Natural killer cell (primary cell): ENCODE measurements at regions not wholly inside any gene's neighbourhood (a gene's known extent, or its start where the extent isn't known, plus 50 kb on each side); places are given as distances from the start of the nearest gene placed in this dataset.

ENCODE experiments used
- ATAC-seq, 3 donors: fragments of 150-1000 bp in 2 of 3; fragments of 200-7000 bp in 1 of 3; cut with Tn5 transposase; 1 replicate in 1 of 3; 2 replicates in 2 of 3; pipeline ENCODE4 v1.10.0; 2021; ENCODE audit warnings: mild to moderate bottlenecking in 2 of 3, moderate library complexity in 2 of 3
- DNase-seq, 2 donors: peaks; one replicate each; pipeline versions ENCODE4 v3.0.0 to v3.0.0-alpha.2; 2013 to 2021; ENCODE audit warnings: mixed read lengths in 1 of 2
- H3K27ac ChIP-seq: one replicate; pipeline ENCODE4 v1.5.1; 2013; ENCODE audit warnings: mild to moderate bottlenecking, low read length
- H3K27me3 ChIP-seq: one replicate; pipeline ENCODE4 v1.6.1; 2013; ENCODE audit warnings: low read length; ENCODE audit not compliant: control insufficient read depth, insufficient read depth
- H3K36me3 ChIP-seq: one replicate; pipeline ENCODE4 v1.6.1; 2013; ENCODE audit warnings: low read length; ENCODE audit not compliant: control insufficient read depth, insufficient read depth
- H3K4me1 ChIP-seq: one replicate; pipeline ENCODE4 v1.6.1; 2013; ENCODE audit warnings: low read length; ENCODE audit not compliant: control insufficient read depth, insufficient read depth
- H3K4me3 ChIP-seq: one replicate; pipeline ENCODE4 v1.5.1; 2013; ENCODE audit warnings: low read length
- H3K9me3 ChIP-seq: one replicate; pipeline ENCODE4 v1.6.1; 2013; ENCODE audit warnings: low read length; ENCODE audit not compliant: control insufficient read depth, insufficient read depth
- H3K27ac Mint-ChIP-seq, 2 donors: one replicate each; pipeline ENCODE4 v1.8.0; 2022; ENCODE audit warnings: mild to moderate bottlenecking in 2 of 2, mixed read lengths in 2 of 2, moderate library complexity in 1 of 2
- H3K27me3 Mint-ChIP-seq, 2 donors: one replicate each; pipeline ENCODE4 v1.8.0; 2022; ENCODE audit warnings: low read depth in 2 of 2, mixed read lengths in 2 of 2
- H3K36me3 Mint-ChIP-seq: one replicate; pipeline ENCODE4 v1.8.0; 2022; ENCODE audit warnings: mixed read lengths
- H3K4me1 Mint-ChIP-seq, 2 donors: one replicate each; pipeline ENCODE4 v1.8.0; 2022; ENCODE audit warnings: mixed read lengths in 2 of 2
- H3K4me3 Mint-ChIP-seq: one replicate; pipeline ENCODE4 v1.8.0; 2022; ENCODE audit warnings: mild to moderate bottlenecking, moderate library complexity, mixed read lengths
- H3K9me3 Mint-ChIP-seq, 2 donors: one replicate each; pipeline ENCODE4 v1.8.0; 2022; ENCODE audit warnings: mixed read lengths in 2 of 2
- WGBS: methylation state at CpG from one replicate; pipeline ENCODE4 v1.1.7; 2013; ENCODE audit warnings: missing lambda C conversion rate; ENCODE audit not compliant: insufficient coverage; 5-methylcytosine and 5-hydroxymethylcytosine counted together
- intact Hi-C: fragments of 100-400 bp; cut with micrococcal nuclease; formaldehyde crosslinking; loops from one replicate; pipeline ENCODE4 v1.14.2; 2022
- TF ChIP-seq, protein P1 (sequence below): fragments of 200-600 bp; IDR thresholded peaks from one replicate; pipeline ENCODE4 v1.8.0; 2022; ENCODE audit warnings: antibody characterized with exemption

DNA sequence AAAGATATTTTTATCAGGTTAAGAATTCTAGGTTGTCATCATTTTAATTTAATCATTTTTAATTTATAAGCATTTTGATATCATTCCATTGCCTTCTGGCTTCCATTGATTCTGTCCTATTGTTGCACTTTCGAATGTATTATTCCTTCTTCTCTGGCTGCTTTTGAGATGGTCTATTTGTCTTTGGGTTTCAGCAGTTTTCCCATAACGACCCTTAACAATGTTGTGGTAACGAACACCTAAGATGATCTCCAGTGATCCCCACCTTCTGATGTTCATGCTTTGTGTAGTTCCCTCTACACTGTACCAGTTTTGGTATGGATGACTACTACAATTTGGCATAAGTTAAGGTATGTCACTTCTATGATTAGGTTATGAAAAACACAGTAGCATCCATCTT is 59.9 kb downstream of the MINAR1 start:
- no peak for DNase-seq
- Histone ChIP-seq H3K4me1 (no peaks in the 10 kb centered on the region), H3K27ac (no peak overlapping the region), H3K9me3 (no peaks in the 10 kb centered on the region), H3K36me3 (no peaks in the 10 kb centered on the region), H3K4me3 (no peak overlapping the region), H3K27me3 (no peaks in the 10 kb centered on the region)
- Mint-ChIP-seq H3K27ac (no peak overlapping the region), H3K27me3 (peaks cover 0 to 18% of the 10 kb centered on the region in 2 donors), H3K4me1 (no peaks in the 10 kb centered on the region), H3K36me3 (no peaks in the 10 kb centered on the region), H3K9me3 (no peaks in the 10 kb centered on the region), H3K4me3 (no peak overlapping the region)
- no peak for ATAC-seq
- intact Hi-C loops: no loop called here
- 91% methylated on average over 3 of the region's 3 CpGs for WGBS
- TF ChIP-seq, protein P1, sequence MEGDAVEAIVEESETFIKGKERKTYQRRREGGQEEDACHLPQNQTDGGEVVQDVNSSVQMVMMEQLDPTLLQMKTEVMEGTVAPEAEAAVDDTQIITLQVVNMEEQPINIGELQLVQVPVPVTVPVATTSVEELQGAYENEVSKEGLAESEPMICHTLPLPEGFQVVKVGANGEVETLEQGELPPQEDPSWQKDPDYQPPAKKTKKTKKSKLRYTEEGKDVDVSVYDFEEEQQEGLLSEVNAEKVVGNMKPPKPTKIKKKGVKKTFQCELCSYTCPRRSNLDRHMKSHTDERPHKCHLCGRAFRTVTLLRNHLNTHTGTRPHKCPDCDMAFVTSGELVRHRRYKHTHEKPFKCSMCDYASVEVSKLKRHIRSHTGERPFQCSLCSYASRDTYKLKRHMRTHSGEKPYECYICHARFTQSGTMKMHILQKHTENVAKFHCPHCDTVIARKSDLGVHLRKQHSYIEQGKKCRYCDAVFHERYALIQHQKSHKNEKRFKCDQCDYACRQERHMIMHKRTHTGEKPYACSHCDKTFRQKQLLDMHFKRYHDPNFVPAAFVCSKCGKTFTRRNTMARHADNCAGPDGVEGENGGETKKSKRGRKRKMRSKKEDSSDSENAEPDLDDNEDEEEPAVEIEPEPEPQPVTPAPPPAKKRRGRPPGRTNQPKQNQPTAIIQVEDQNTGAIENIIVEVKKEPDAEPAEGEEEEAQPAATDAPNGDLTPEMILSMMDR: no peak

DNA sequence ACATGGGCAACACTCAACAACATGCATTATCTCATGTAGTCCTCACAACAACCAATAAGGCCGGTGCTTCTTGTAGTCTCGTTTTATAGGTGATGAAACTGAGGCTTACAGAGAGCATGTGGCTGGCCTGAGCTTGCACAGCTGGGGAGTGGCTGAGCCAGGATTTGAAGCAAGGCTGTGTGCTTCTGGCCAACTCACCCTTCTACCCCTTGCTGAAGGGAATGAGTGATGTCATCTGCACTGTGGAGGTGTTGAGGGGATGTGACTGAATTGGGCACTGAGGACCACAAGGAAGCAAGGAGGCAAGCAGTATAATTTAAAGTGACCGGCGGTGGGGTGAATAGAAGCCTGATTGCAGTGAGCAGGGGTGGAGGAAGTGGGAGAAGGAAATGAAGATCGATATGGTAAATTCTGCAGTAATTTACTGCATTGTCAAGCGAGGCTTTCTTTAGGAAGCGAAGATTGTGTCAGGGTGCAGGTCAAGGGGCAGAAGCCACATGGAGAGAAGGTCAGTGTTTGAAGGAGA is 62.3 kb downstream of the MINAR1 start:
- intact Hi-C loops: no loop called here
- peaks cover 0 to 18% of the 10 kb centered on the region in 2 donors for H3K27me3 Mint-ChIP-seq
- H3K4me3 Mint-ChIP-seq: no peak overlapping the region
- 76% methylated on average over 7 of the region's 7 CpGs for WGBS
- H3K36me3 Mint-ChIP-seq: no peaks in the 10 kb centered on the region
- Histone ChIP-seq H3K36me3 (no peaks in the 10 kb centered on the region), H3K27ac (no peak overlapping the region), H3K4me1 (no peaks in the 10 kb centered on the region), H3K27me3 (no peaks in the 10 kb centered on the region), H3K4me3 (no peak overlapping the region), H3K9me3 (no peaks in the 10 kb centered on the region)
- H3K9me3 Mint-ChIP-seq: no peaks in the 10 kb centered on the region
- no peak overlapping the region for H3K27ac Mint-ChIP-seq
- DNase-seq (no peak), ATAC-seq (no peak)
- TF ChIP-seq, protein P1: no peak
- H3K4me1 Mint-ChIP-seq: no peaks in the 10 kb centered on the region

DNA sequence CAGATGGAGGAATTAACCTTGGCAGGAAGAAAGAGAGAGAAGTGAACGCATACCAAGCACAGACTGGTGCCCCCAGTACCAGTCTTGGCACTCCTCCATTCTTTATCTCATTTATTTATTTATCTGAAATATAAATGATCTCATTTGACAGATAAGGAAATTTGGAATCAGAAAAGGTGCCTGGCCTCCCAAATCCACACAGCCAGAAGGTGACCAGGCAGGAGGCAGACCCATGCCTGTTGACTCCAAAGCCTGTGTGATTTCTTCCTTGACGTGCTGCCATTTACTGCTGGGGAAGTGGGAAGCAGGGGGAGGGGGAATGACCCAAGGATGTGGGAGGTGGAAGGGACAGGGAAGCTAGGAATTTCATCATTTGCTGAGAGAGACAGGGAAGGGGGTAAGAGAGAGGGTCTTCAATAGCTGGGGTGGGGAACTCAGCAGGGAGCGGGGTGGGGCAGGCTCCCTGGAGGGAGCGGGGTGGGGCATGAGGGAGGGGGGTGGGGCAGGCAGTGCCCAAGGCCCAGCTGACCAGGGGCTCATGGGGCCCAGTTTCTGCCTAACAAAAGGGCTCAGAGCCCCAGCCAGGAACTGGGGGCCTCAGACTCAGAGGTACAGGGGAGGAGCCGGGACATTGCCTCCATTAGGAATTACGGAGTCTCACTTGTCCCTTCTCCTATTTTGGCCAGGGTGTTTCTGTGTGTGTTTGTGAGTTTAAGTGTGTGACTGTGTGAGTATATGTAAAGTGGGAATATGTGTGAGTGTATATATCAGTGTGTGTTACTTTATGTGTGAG is 63.0 kb downstream of the MINAR1 start:
- TF ChIP-seq, protein P1: no peak
- Histone ChIP-seq H3K36me3 (no peaks in the 10 kb centered on the region), H3K4me3 (no peak overlapping the region), H3K4me1 (no peaks in the 10 kb centered on the region), H3K27ac (no peak overlapping the region), H3K27me3 (no peaks in the 10 kb centered on the region), H3K9me3 (no peaks in the 10 kb centered on the region)
- DNase-seq: no peak
- no peaks in the 10 kb centered on the region for H3K4me1 Mint-ChIP-seq
- H3K27ac Mint-ChIP-seq: no peak overlapping the region
- peaks cover 0 to 19% of the 10 kb centered on the region in 2 donors for H3K27me3 Mint-ChIP-seq
- intact Hi-C loops: no loop called here
- WGBS: 88% methylated on average over 4 of the region's 6 CpGs
- peak in 1 of 3 donors; percentile 14 for ATAC-seq
- no peak overlapping the region for H3K4me3 Mint-ChIP-seq
- no peaks in the 10 kb centered on the region for H3K36me3 Mint-ChIP-seq
- H3K9me3 Mint-ChIP-seq: no peaks in the 10 kb centered on the region
